Activated T-helper 17 cell treated with anti-CD3 and anti-CD28 coated beads, Interleukin-2, amount 50 U/mL, for 72 hours (primary cell): ENCODE measurements at regions not wholly inside any gene's neighbourhood (a gene's known extent, or its start where the extent isn't known, plus 50 kb on each side); places are given as distances from the start of the nearest gene placed in this dataset.

Experiments
- ATAC-seq: fragments of 150-1000 bp; cut with Tn5 transposase; replicated peaks from 2 replicates; pipeline ENCODE4 v1.10.0; 2021; ENCODE audit warnings: mild to moderate bottlenecking, moderate library complexity
- H3K27ac Mint-ChIP-seq: one replicate; pipeline ENCODE4 v1.8.0; 2022; ENCODE audit warnings: mixed read lengths
- H3K27me3 Mint-ChIP-seq: one replicate; pipeline ENCODE4 v1.8.0; 2022; ENCODE audit warnings: mixed read lengths
- H3K36me3 Mint-ChIP-seq: one replicate; pipeline ENCODE4 v1.8.0; 2022; ENCODE audit warnings: low read depth, mild to moderate bottlenecking, mixed read lengths
- H3K4me1 Mint-ChIP-seq: one replicate; pipeline ENCODE4 v1.8.0; 2022; ENCODE audit warnings: mixed read lengths
- H3K4me3 Mint-ChIP-seq: one replicate; pipeline ENCODE4 v1.8.0; 2022; ENCODE audit warnings: mild to moderate bottlenecking, mixed read lengths
- H3K9me3 Mint-ChIP-seq: one replicate; pipeline ENCODE4 v1.8.0; 2022; ENCODE audit warnings: mixed read lengths

- ATAC-seq = no peak
- Mint-ChIP-seq H3K4me3 (no peak overlapping the region), H3K27me3 (peaks cover 4% of the 10 kb centered on the region), H3K4me1 (no peaks in the 10 kb centered on the region), H3K9me3 (peaks cover 4% of the 10 kb centered on the region), H3K27ac (no peak overlapping the region), H3K36me3 (no peaks in the 10 kb centered on the region)
Observed at GRCh38 chr2:59968441-59968840, 585.0 kb downstream of the BCL11A start.

GRCh38 chr2:59967691-59968090 is 585.8 kb downstream of the BCL11A start:
- Mint-ChIP-seq H3K36me3 (no peaks in the 10 kb centered on the region), H3K4me1 (no peaks in the 10 kb centered on the region), H3K27ac (no peak overlapping the region), H3K4me3 (no peak overlapping the region), H3K9me3 (peaks cover 4% of the 10 kb centered on the region), H3K27me3 (peaks cover 4% of the 10 kb centered on the region)
- no peak for ATAC-seq

- H3K36me3 Mint-ChIP-seq = no peaks in the 10 kb centered on the region
Observed at GRCh38 chr2:59963157-59963556, 590.3 kb downstream of the BCL11A start.

GRCh38 chr2:59961746-59962145 is 591.7 kb downstream of the BCL11A start:
- Mint-ChIP-seq H3K36me3 (no peaks in the 10 kb centered on the region), H3K27ac (no peak overlapping the region), H3K4me1 (no peaks in the 10 kb centered on the region), H3K9me3 (no peaks in the 10 kb centered on the region), H3K4me3 (no peak overlapping the region), H3K27me3 (no peaks in the 10 kb centered on the region)
- no peak for ATAC-seq

More at GRCh38 chr2:59963157-59963556, 590.3 kb downstream of the BCL11A start:
- Mint-ChIP-seq H3K4me3 (no peak overlapping the region), H3K9me3 (peaks cover 4% of the 10 kb centered on the region), H3K27ac (no peak overlapping the region), H3K4me1 (no peaks in the 10 kb centered on the region), H3K27me3 (peaks cover 4% of the 10 kb centered on the region)
- ATAC-seq = no peak

- no peak for ATAC-seq
- Mint-ChIP-seq H3K27me3 (no peaks in the 10 kb centered on the region), H3K4me1 (no peaks in the 10 kb centered on the region), H3K36me3 (no peaks in the 10 kb centered on the region), H3K9me3 (peaks cover 5% of the 10 kb centered on the region), H3K27ac (no peak overlapping the region), H3K4me3 (no peak overlapping the region)
Observed at GRCh38 chr2:59959944-59960343, 593.5 kb downstream of the BCL11A start.

- Mint-ChIP-seq H3K4me3 (no peak overlapping the region), H3K4me1 (no peaks in the 10 kb centered on the region), H3K27ac (no peak overlapping the region), H3K27me3 (no peaks in the 10 kb centered on the region), H3K36me3 (no peaks in the 10 kb centered on the region), H3K9me3 (peaks cover 5% of the 10 kb centered on the region)
- no peak for ATAC-seq
Observed at GRCh38 chr2:59957504-59957903, 596.0 kb downstream of the BCL11A start.

GRCh38 chr2:59956981-59957380 is 596.5 kb downstream of the BCL11A start:
- H3K27me3 Mint-ChIP-seq = no peaks in the 10 kb centered on the region
- no peaks in the 10 kb centered on the region for H3K36me3 Mint-ChIP-seq
- H3K4me1 Mint-ChIP-seq = no peaks in the 10 kb centered on the region
- no peak for ATAC-seq
- H3K9me3 Mint-ChIP-seq = peaks cover 5% of the 10 kb centered on the region
- H3K27ac Mint-ChIP-seq = no peak overlapping the region
- H3K4me3 Mint-ChIP-seq = no peak overlapping the region

- Mint-ChIP-seq H3K9me3 (no peaks in the 10 kb centered on the region), H3K27ac (no peak overlapping the region), H3K27me3 (no peaks in the 10 kb centered on the region), H3K4me1 (no peaks in the 10 kb centered on the region), H3K36me3 (no peaks in the 10 kb centered on the region), H3K4me3 (no peak overlapping the region)
- no peak for ATAC-seq
Observed at GRCh38 chr2:59947917-59948541, 605.4 kb downstream of the BCL11A start.

GRCh38 chr2:59947209-59947608 is 606.2 kb downstream of the BCL11A start:
- Mint-ChIP-seq H3K27ac (no peak overlapping the region), H3K27me3 (no peaks in the 10 kb centered on the region), H3K9me3 (no peaks in the 10 kb centered on the region), H3K4me1 (no peaks in the 10 kb centered on the region), H3K4me3 (no peak overlapping the region), H3K36me3 (no peaks in the 10 kb centered on the region)
- no peak for ATAC-seq

GRCh38 chr2:59939236-59939635 is 614.2 kb downstream of the BCL11A start:
- no peak overlapping the region for H3K4me3 Mint-ChIP-seq
- H3K27me3 Mint-ChIP-seq = no peaks in the 10 kb centered on the region
- no peaks in the 10 kb centered on the region for H3K4me1 Mint-ChIP-seq

GRCh38 chr2:59938181-59938580 is 615.3 kb downstream of the BCL11A start:
- Mint-ChIP-seq H3K4me1 (no peaks in the 10 kb centered on the region), H3K4me3 (no peak overlapping the region), H3K27me3 (no peaks in the 10 kb centered on the region), H3K27ac (no peak overlapping the region), H3K36me3 (no peaks in the 10 kb centered on the region), H3K9me3 (no peaks in the 10 kb centered on the region)
- ATAC-seq = no peak

More at GRCh38 chr2:59939236-59939635, 614.2 kb downstream of the BCL11A start:
- Mint-ChIP-seq H3K9me3 (no peaks in the 10 kb centered on the region), H3K36me3 (no peaks in the 10 kb centered on the region), H3K27ac (no peak overlapping the region)
- no peak for ATAC-seq

GRCh38 chr2:59936048-59936447 is 617.4 kb downstream of the BCL11A start:
- no peaks in the 10 kb centered on the region for H3K9me3 Mint-ChIP-seq
- H3K36me3 Mint-ChIP-seq = no peaks in the 10 kb centered on the region
- H3K27me3 Mint-ChIP-seq = no peaks in the 10 kb centered on the region
- H3K4me1 Mint-ChIP-seq = no peaks in the 10 kb centered on the region
- H3K4me3 Mint-ChIP-seq = no peak overlapping the region
- H3K27ac Mint-ChIP-seq = no peak overlapping the region
- no peak for ATAC-seq

GRCh38 chr2:59935005-59935404 is 618.4 kb downstream of the BCL11A start:
- Mint-ChIP-seq H3K9me3 (no peaks in the 10 kb centered on the region), H3K4me3 (no peak overlapping the region), H3K27ac (no peak overlapping the region), H3K27me3 (no peaks in the 10 kb centered on the region), H3K4me1 (no peaks in the 10 kb centered on the region), H3K36me3 (no peaks in the 10 kb centered on the region)
- ATAC-seq = no peak

GRCh38 chr2:59933948-59934347 is 619.5 kb downstream of the BCL11A start:
- ATAC-seq = no peak
- no peaks in the 10 kb centered on the region for H3K36me3 Mint-ChIP-seq
- no peaks in the 10 kb centered on the region for H3K27me3 Mint-ChIP-seq
- no peak overlapping the region for H3K27ac Mint-ChIP-seq
- no peak overlapping the region for H3K4me3 Mint-ChIP-seq
- H3K4me1 Mint-ChIP-seq = no peaks in the 10 kb centered on the region
- no peaks in the 10 kb centered on the region for H3K9me3 Mint-ChIP-seq

GRCh38 chr2:59932341-59932740 is 621.1 kb downstream of the BCL11A start:
- H3K4me3 Mint-ChIP-seq = no peak overlapping the region
- no peaks in the 10 kb centered on the region for H3K4me1 Mint-ChIP-seq
- H3K27me3 Mint-ChIP-seq = no peaks in the 10 kb centered on the region
- no peak overlapping the region for H3K27ac Mint-ChIP-seq
- no peak for ATAC-seq
- H3K9me3 Mint-ChIP-seq = no peaks in the 10 kb centered on the region
- H3K36me3 Mint-ChIP-seq = no peaks in the 10 kb centered on the region

GRCh38 chr2:59930430-59930829 is 623.0 kb downstream of the BCL11A start:
- H3K27ac Mint-ChIP-seq = no peak overlapping the region

More at GRCh38 chr2:59930430-59930829, 623.0 kb downstream of the BCL11A start:
- Mint-ChIP-seq H3K27me3 (peaks cover 4% of the 10 kb centered on the region), H3K36me3 (no peaks in the 10 kb centered on the region), H3K9me3 (no peaks in the 10 kb centered on the region), H3K4me3 (no peak overlapping the region), H3K4me1 (no peaks in the 10 kb centered on the region)
- no peak for ATAC-seq
